ENCODE measurements at regions not wholly inside any gene's neighbourhood (a gene's known extent, or its start where the extent isn't known, plus 50 kb on each side); places are given as distances from the start of the nearest gene placed in this dataset.

DNA sequence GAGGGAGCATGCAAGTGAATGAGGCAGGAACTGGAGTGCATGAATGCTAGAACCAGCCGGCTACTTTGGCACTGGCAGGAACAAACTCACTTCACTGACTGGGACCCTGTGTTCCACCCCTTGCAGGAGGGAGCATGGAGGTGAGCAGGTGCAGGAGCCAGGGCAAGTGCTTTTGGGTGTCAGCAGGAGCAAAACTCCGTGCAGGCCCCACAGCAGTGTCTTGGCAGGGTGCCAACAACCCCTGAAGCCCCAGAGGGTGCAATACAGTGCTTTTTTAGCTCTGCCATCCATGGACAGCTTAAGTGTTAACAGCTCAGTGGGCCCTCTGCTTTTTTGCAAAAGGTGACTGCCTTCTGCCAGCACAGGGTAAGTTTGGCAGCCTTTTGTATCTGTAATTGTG lies 245.8 kb upstream of the PCSK5 start:
- POLR2A ChIA-PET, result no interaction called here
- TF ChIP-seq, protein P1, sequence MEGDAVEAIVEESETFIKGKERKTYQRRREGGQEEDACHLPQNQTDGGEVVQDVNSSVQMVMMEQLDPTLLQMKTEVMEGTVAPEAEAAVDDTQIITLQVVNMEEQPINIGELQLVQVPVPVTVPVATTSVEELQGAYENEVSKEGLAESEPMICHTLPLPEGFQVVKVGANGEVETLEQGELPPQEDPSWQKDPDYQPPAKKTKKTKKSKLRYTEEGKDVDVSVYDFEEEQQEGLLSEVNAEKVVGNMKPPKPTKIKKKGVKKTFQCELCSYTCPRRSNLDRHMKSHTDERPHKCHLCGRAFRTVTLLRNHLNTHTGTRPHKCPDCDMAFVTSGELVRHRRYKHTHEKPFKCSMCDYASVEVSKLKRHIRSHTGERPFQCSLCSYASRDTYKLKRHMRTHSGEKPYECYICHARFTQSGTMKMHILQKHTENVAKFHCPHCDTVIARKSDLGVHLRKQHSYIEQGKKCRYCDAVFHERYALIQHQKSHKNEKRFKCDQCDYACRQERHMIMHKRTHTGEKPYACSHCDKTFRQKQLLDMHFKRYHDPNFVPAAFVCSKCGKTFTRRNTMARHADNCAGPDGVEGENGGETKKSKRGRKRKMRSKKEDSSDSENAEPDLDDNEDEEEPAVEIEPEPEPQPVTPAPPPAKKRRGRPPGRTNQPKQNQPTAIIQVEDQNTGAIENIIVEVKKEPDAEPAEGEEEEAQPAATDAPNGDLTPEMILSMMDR (IDR thresholded peaks at IDR 0.05; ENCODE audit: low read depth, low read length), result no peak
- no peak overlapping the region for H3K27ac ChIP-seq (ENCODE audit: low read depth, low read length)
- H3K9me3 ChIP-seq (ENCODE audit: control insufficient read depth, insufficient read depth, low read length), result peaks cover 33% of the 10 kb centered on the region
- DNase-seq (ENCODE audit: low read depth, low spot score), result no peak
- H3K27me3 ChIP-seq (ENCODE audit: control insufficient read depth, insufficient read depth, low read length), result no peaks in the 10 kb centered on the region
- CTCF ChIA-PET, result no interaction called here
- H3K4me3 ChIP-seq (ENCODE audit: low read depth, low read length), result no peak overlapping the region

DNA sequence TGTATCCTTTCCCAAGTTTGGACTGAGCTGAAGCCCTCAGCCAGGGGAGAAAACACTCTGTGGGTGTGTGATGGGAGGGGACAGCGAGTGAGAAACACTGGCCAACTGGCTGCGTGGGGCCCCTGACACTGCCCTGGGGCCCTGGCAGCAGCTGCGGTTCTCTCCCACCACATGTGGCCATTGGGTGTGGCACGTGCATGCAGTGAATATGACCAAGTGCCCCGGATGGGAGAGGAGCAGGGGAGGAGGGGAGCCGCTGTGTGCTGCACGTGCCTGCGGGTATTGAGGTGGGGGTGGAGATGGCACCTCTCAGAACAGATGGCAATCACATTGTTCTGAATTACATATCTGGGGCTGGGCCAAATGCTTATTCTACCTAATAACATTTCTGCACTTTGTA lies 242.4 kb upstream of the PCSK5 start:
- TF ChIP-seq, protein P1 (IDR thresholded peaks at IDR 0.05; ENCODE audit: low read depth, low read length), result no peak
- ChIA-PET POLR2A (no interaction called here), CTCF (no interaction called here)
- H3K27ac ChIP-seq (ENCODE audit: low read depth, low read length), result no peak overlapping the region
- H3K27me3 ChIP-seq (ENCODE audit: control insufficient read depth, insufficient read depth, low read length), result no peaks in the 10 kb centered on the region
- DNase-seq (ENCODE audit: low read depth, low spot score), result no peak
- peaks cover 33% of the 10 kb centered on the region for H3K9me3 ChIP-seq (ENCODE audit: control insufficient read depth, insufficient read depth, low read length)
- no peak overlapping the region for H3K4me3 ChIP-seq (ENCODE audit: low read depth, low read length)

DNA sequence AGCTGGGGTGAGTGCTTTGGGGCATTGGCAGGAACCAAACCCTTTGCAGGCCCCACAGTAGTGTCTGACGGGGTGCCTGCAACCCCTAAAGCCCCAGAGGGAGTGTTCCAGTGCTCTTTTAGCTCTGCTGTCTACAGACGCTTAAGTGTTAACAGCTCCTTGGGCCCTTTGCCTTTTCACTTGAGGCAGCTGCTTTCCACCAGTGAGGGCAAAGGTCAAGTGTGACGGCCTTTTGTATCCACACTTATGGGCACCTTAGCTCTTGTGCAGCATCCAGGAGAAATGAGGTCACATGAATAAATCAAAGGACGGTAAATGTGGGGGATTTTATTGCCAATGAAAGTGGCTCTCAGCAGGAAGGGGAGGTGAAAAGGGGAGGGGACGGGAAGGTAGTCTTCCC lies 241.4 kb upstream of the PCSK5 start:
- Histone ChIP-seq H3K9me3 (ENCODE audit: control insufficient read depth, insufficient read depth, low read length) (peaks cover 33% of the 10 kb centered on the region), H3K27ac (ENCODE audit: low read depth, low read length) (no peak overlapping the region), H3K4me3 (ENCODE audit: low read depth, low read length) (no peak overlapping the region), H3K27me3 (ENCODE audit: control insufficient read depth, insufficient read depth, low read length) (no peaks in the 10 kb centered on the region)
- POLR2A ChIA-PET, result no interaction called here
- CTCF ChIA-PET, result no interaction called here
- no peak for DNase-seq (ENCODE audit: low read depth, low spot score)
- TF ChIP-seq, protein P1 (IDR thresholded peaks at IDR 0.05; ENCODE audit: low read depth, low read length), result no peak

GRCh38 chr9:75651709-75652108 lies 238.8 kb upstream of the PCSK5 start:
- no peak overlapping the region for H3K4me3 ChIP-seq (ENCODE audit: low read depth, low read length)
- no peak for DNase-seq (ENCODE audit: low read depth, low spot score)
- no peaks in the 10 kb centered on the region for H3K27me3 ChIP-seq (ENCODE audit: control insufficient read depth, insufficient read depth, low read length)
- CTCF ChIA-PET, result no interaction called here
- H3K9me3 ChIP-seq (ENCODE audit: control insufficient read depth, insufficient read depth, low read length), result peaks cover 28% of the 10 kb centered on the region
- POLR2A ChIA-PET, result no interaction called here
- no peak overlapping the region for H3K27ac ChIP-seq (ENCODE audit: low read depth, low read length)
- TF ChIP-seq, protein P1 (IDR thresholded peaks at IDR 0.05; ENCODE audit: low read depth, low read length), result no peak

- CTCF ChIA-PET, result no interaction called here
These were observed 237.1 kb upstream of the PCSK5 start for GRCh38 chr9:75653335-75653734.

More at GRCh38 chr9:75653335-75653734, 237.1 kb upstream of the PCSK5 start:
- H3K27ac ChIP-seq (ENCODE audit: low read depth, low read length), result no peak overlapping the region
- POLR2A ChIA-PET, result no interaction called here
- DNase-seq (ENCODE audit: low read depth, low spot score), result no peak
- H3K27me3 ChIP-seq (ENCODE audit: control insufficient read depth, insufficient read depth, low read length), result no peaks in the 10 kb centered on the region
- TF ChIP-seq, protein P1 (IDR thresholded peaks at IDR 0.05; ENCODE audit: low read depth, low read length), result no peak
- no peak overlapping the region for H3K4me3 ChIP-seq (ENCODE audit: low read depth, low read length)
- H3K9me3 ChIP-seq (ENCODE audit: control insufficient read depth, insufficient read depth, low read length), result peaks cover 13% of the 10 kb centered on the region

Data from AG04450 (cell line).